Activated CD4-positive, alpha-beta memory T cell treated with anti-CD3 and anti-CD28 coated beads, Interleukin-2, amount 10 ng/mL, durations not matched to agents 7 days and 5 days (primary cell): ENCODE measurements at regions not wholly inside any gene's neighbourhood (a gene's known extent, or its start where the extent isn't known, plus 50 kb on each side); places are given as distances from the start of the nearest gene placed in this dataset.

ENCODE experiments used
- CTCF ChIA-PET: fragments of 350-600 bp; sonication (Branson Sonifier 250); formaldehyde crosslinking; loops from one replicate; lab custom pipeline; 2021; ENCODE audit warnings: antibody characterized with exemption, inconsistent platforms; lab: Charles Lee
- POLR2A ChIA-PET: fragments of 350-600 bp; sonication (Branson Sonifier 250); formaldehyde crosslinking; loops from one replicate; lab custom pipeline; 2021; ENCODE audit warnings: antibody characterized with exemption; lab: Charles Lee
- DNase-seq: peaks from one replicate; pipeline ENCODE4 v3.0.0-alpha.2; 2020
- H3K27ac Mint-ChIP-seq: one replicate; pipeline ENCODE4 v1.8.0; 2021; ENCODE audit warnings: mild to moderate bottlenecking, mixed read lengths
- H3K27me3 Mint-ChIP-seq: one replicate; pipeline ENCODE4 v1.8.0; 2021; ENCODE audit warnings: mixed read lengths
- H3K36me3 Mint-ChIP-seq: one replicate; pipeline ENCODE4 v1.8.0; 2021; ENCODE audit warnings: low read depth, mixed read lengths
- H3K4me1 Mint-ChIP-seq: one replicate; pipeline ENCODE4 v1.8.0; 2021; ENCODE audit warnings: mixed read lengths
- H3K4me3 Mint-ChIP-seq: one replicate; pipeline ENCODE4 v1.8.0; 2021; ENCODE audit warnings: mild to moderate bottlenecking, mixed read lengths
- H3K9me3 Mint-ChIP-seq: one replicate; pipeline ENCODE4 v1.8.0; 2021; ENCODE audit warnings: mixed read lengths

- H3K4me1 Mint-ChIP-seq: no peaks in the 10 kb centered on the region
- H3K36me3 Mint-ChIP-seq: no peaks in the 10 kb centered on the region
- no peak for DNase-seq
- ChIA-PET POLR2A (no interaction called here), CTCF (interaction anchor here (0.8 kb wide), 1 partner anchor 10 kb away, joined by 3 read pairs; no protein-coding TSS in a partner anchor)
- no peaks in the 10 kb centered on the region for H3K9me3 Mint-ChIP-seq
- no peak overlapping the region for H3K27ac Mint-ChIP-seq
- H3K4me3 Mint-ChIP-seq: no peak overlapping the region
- H3K27me3 Mint-ChIP-seq: no peaks in the 10 kb centered on the region
Observed at GRCh38 chr17:79276821-79277220, 202.2 kb downstream of the ENGASE start.

GRCh38 chr17:79273660-79274059, 199.0 kb downstream of the ENGASE start:
- peaks cover 2% of the 10 kb centered on the region for H3K27me3 Mint-ChIP-seq
- H3K36me3 Mint-ChIP-seq: no peaks in the 10 kb centered on the region
- H3K9me3 Mint-ChIP-seq: no peaks in the 10 kb centered on the region
- no peaks in the 10 kb centered on the region for H3K4me1 Mint-ChIP-seq
- POLR2A ChIA-PET: no interaction called here
- CTCF ChIA-PET: no interaction called here
- no peak overlapping the region for H3K27ac Mint-ChIP-seq
- no peak overlapping the region for H3K4me3 Mint-ChIP-seq
- no peak for DNase-seq

- H3K36me3 Mint-ChIP-seq: no peaks in the 10 kb centered on the region
- no peaks in the 10 kb centered on the region for H3K4me1 Mint-ChIP-seq
- no peak overlapping the region for H3K4me3 Mint-ChIP-seq
- ChIA-PET POLR2A (no interaction called here), CTCF (no interaction called here)
- no peak for DNase-seq
- H3K27me3 Mint-ChIP-seq: peaks cover 2% of the 10 kb centered on the region
- H3K9me3 Mint-ChIP-seq: no peaks in the 10 kb centered on the region
- H3K27ac Mint-ChIP-seq: no peak overlapping the region
Observed at GRCh38 chr17:79272666-79273219, 198.1 kb downstream of the ENGASE start.

GRCh38 chr17:79272220-79272619, 197.6 kb downstream of the ENGASE start:
- Mint-ChIP-seq H3K27me3 (peaks cover 2% of the 10 kb centered on the region), H3K4me3 (no peak overlapping the region), H3K27ac (no peak overlapping the region), H3K4me1 (no peaks in the 10 kb centered on the region), H3K9me3 (no peaks in the 10 kb centered on the region), H3K36me3 (no peaks in the 10 kb centered on the region)
- DNase-seq: no peak
- ChIA-PET CTCF (no interaction called here), POLR2A (no interaction called here)

- no peak overlapping the region for H3K27ac Mint-ChIP-seq
- no peak overlapping the region for H3K4me3 Mint-ChIP-seq
- H3K27me3 Mint-ChIP-seq: peaks cover 2% of the 10 kb centered on the region
- H3K4me1 Mint-ChIP-seq: no peaks in the 10 kb centered on the region
- POLR2A ChIA-PET: no interaction called here
- DNase-seq: no peak
- no peaks in the 10 kb centered on the region for H3K9me3 Mint-ChIP-seq
- CTCF ChIA-PET: no interaction called here
- H3K36me3 Mint-ChIP-seq: no peaks in the 10 kb centered on the region
Observed at GRCh38 chr17:79269620-79270019, 195.0 kb downstream of the ENGASE start.

- H3K4me3 Mint-ChIP-seq: no peak overlapping the region
- POLR2A ChIA-PET: no interaction called here
- H3K27ac Mint-ChIP-seq: no peak overlapping the region
- CTCF ChIA-PET: no interaction called here
- DNase-seq: no peak
- H3K36me3 Mint-ChIP-seq: no peaks in the 10 kb centered on the region
- no peaks in the 10 kb centered on the region for H3K4me1 Mint-ChIP-seq
- no peaks in the 10 kb centered on the region for H3K9me3 Mint-ChIP-seq
- no peaks in the 10 kb centered on the region for H3K27me3 Mint-ChIP-seq
Observed at GRCh38 chr17:79263191-79263590, 188.6 kb downstream of the ENGASE start.

- Mint-ChIP-seq H3K4me1 (no peaks in the 10 kb centered on the region), H3K9me3 (no peaks in the 10 kb centered on the region), H3K27ac (no peak overlapping the region), H3K27me3 (no peaks in the 10 kb centered on the region), H3K4me3 (no peak overlapping the region), H3K36me3 (no peaks in the 10 kb centered on the region)
- ChIA-PET POLR2A (no interaction called here), CTCF (no interaction called here)
- DNase-seq: no peak
Observed at GRCh38 chr17:79262624-79263023, 188.0 kb downstream of the ENGASE start.

GRCh38 chr17:79261355-79262072, 186.9 kb downstream of the ENGASE start:
- Mint-ChIP-seq H3K27me3 (no peaks in the 10 kb centered on the region), H3K27ac (no peak overlapping the region), H3K4me1 (no peaks in the 10 kb centered on the region), H3K36me3 (no peaks in the 10 kb centered on the region), H3K4me3 (no peak overlapping the region), H3K9me3 (no peaks in the 10 kb centered on the region)
- no peak for DNase-seq
- POLR2A ChIA-PET: no interaction called here
- CTCF ChIA-PET: no interaction called here

GRCh38 chr17:79258843-79259242, 184.2 kb downstream of the ENGASE start:
- H3K36me3 Mint-ChIP-seq: no peaks in the 10 kb centered on the region

GRCh38 chr17:79258041-79258440, 183.4 kb downstream of the ENGASE start:
- Mint-ChIP-seq H3K4me1 (no peaks in the 10 kb centered on the region), H3K36me3 (no peaks in the 10 kb centered on the region), H3K9me3 (no peaks in the 10 kb centered on the region), H3K4me3 (no peak overlapping the region), H3K27me3 (no peaks in the 10 kb centered on the region), H3K27ac (no peak overlapping the region)
- no peak for DNase-seq
- ChIA-PET POLR2A (no interaction called here), CTCF (no interaction called here)

More at GRCh38 chr17:79258843-79259242, 184.2 kb downstream of the ENGASE start:
- DNase-seq: no peak
- ChIA-PET POLR2A (no interaction called here), CTCF (no interaction called here)
- H3K27me3 Mint-ChIP-seq: no peaks in the 10 kb centered on the region
- H3K4me3 Mint-ChIP-seq: no peak overlapping the region
- H3K4me1 Mint-ChIP-seq: no peaks in the 10 kb centered on the region
- no peak overlapping the region for H3K27ac Mint-ChIP-seq
- no peaks in the 10 kb centered on the region for H3K9me3 Mint-ChIP-seq

GRCh38 chr17:79255926-79256585, 181.4 kb downstream of the ENGASE start:
- Mint-ChIP-seq H3K27ac (no peak overlapping the region), H3K4me3 (no peak overlapping the region), H3K4me1 (no peaks in the 10 kb centered on the region), H3K9me3 (no peaks in the 10 kb centered on the region), H3K27me3 (no peaks in the 10 kb centered on the region), H3K36me3 (no peaks in the 10 kb centered on the region)
- ChIA-PET CTCF (no interaction called here), POLR2A (no interaction called here)
- DNase-seq: no peak

- no peak overlapping the region for H3K27ac Mint-ChIP-seq
- CTCF ChIA-PET: no interaction called here
- H3K4me3 Mint-ChIP-seq: no peak overlapping the region
- no peak for DNase-seq
- H3K27me3 Mint-ChIP-seq: no peaks in the 10 kb centered on the region
- H3K4me1 Mint-ChIP-seq: no peaks in the 10 kb centered on the region
- H3K9me3 Mint-ChIP-seq: no peaks in the 10 kb centered on the region
- POLR2A ChIA-PET: no interaction called here
- no peaks in the 10 kb centered on the region for H3K36me3 Mint-ChIP-seq
Observed at GRCh38 chr17:79255456-79255855, 180.8 kb downstream of the ENGASE start.

- CTCF ChIA-PET: no interaction called here
- H3K36me3 Mint-ChIP-seq: no peaks in the 10 kb centered on the region
- H3K4me1 Mint-ChIP-seq: no peaks in the 10 kb centered on the region
- no peaks in the 10 kb centered on the region for H3K9me3 Mint-ChIP-seq
- no peak overlapping the region for H3K4me3 Mint-ChIP-seq
- H3K27ac Mint-ChIP-seq: no peak overlapping the region
- no peak for DNase-seq
- no peaks in the 10 kb centered on the region for H3K27me3 Mint-ChIP-seq
- POLR2A ChIA-PET: no interaction called here
Observed at GRCh38 chr17:79255046-79255445, 180.4 kb downstream of the ENGASE start.

- Mint-ChIP-seq H3K4me3 (no peak overlapping the region), H3K27me3 (no peaks in the 10 kb centered on the region), H3K27ac (no peak overlapping the region), H3K9me3 (no peaks in the 10 kb centered on the region), H3K4me1 (no peaks in the 10 kb centered on the region), H3K36me3 (no peaks in the 10 kb centered on the region)
- DNase-seq: no peak
- ChIA-PET CTCF (no interaction called here), POLR2A (no interaction called here)
Observed at GRCh38 chr17:79252886-79253285, 178.3 kb downstream of the ENGASE start.
